Upper lobe of left lung (tissue), 4 donors: ENCODE measurements at regions not wholly inside any gene's neighbourhood (a gene's known extent, or its start where the extent isn't known, plus 50 kb on each side); places are given as distances from the start of the nearest gene placed in this dataset.

Source experiments
- EP300 ChIP-seq, 4 donors: sonication (generic); formaldehyde crosslinking; IDR thresholded peaks; one replicate each; pipeline ENCODE4 v1.5.1; 2017; ENCODE audit warnings: antibody characterized with exemption in 4 of 4, control low read depth in 2 of 4
- POLR2A ChIP-seq, 4 donors: fragments of 450-650 bp; IDR thresholded peaks; one replicate each; pipeline ENCODE4 v1.5.1; 2016 to 2017; ENCODE audit warnings: antibody characterized with exemption in 4 of 4, mild to moderate bottlenecking in 2 of 4
- POLR2AphosphoS5 ChIP-seq, 2 donors: sonication (generic); formaldehyde crosslinking; IDR thresholded peaks; one replicate each; pipeline ENCODE4 v1.5.1; 2017; ENCODE audit warnings: antibody characterized with exemption in 2 of 2
- TF ChIP-seq, protein P1 (sequence below), 6 experiments: fragments of 450-650 bp in 4 of 6; fragments of 200-600 bp in 2 of 6; sonication (generic) in 2 of 6; IDR thresholded peaks; one replicate each; pipeline ENCODE4 v1.5.1; 2016 to 2019; ENCODE audit warnings: antibody characterized with exemption in 6 of 6

DNA sequence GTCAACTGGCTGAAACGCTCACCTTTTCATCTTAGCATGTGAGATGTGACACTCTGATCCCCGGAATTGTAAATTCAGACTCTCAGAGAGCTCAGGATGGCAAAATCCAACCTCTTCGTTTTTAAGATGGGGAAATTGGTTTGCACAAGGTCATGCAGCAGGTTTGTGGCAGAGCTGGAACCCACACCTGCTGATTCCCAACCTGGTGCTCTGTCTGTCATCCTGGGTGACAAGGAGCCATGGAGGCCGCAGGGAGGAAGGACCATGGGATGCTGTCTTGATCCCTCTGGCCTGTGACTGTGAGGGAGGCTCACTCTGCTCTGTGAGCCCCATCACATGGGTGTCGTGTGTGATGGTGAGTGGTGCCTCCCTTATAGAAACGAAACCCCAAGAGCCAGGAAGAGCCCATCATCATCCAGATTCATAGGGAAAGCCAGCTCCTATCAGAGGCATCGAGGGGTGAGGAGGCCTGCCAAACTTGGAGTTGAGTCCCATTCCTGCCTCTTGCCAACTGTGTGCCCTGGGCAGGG lies 87.4 kb upstream of the SYT13 start:
- no peak for TF ChIP-seq POLR2A (IDR thresholded peaks at IDR 0.05)
- TF ChIP-seq, protein P1, sequence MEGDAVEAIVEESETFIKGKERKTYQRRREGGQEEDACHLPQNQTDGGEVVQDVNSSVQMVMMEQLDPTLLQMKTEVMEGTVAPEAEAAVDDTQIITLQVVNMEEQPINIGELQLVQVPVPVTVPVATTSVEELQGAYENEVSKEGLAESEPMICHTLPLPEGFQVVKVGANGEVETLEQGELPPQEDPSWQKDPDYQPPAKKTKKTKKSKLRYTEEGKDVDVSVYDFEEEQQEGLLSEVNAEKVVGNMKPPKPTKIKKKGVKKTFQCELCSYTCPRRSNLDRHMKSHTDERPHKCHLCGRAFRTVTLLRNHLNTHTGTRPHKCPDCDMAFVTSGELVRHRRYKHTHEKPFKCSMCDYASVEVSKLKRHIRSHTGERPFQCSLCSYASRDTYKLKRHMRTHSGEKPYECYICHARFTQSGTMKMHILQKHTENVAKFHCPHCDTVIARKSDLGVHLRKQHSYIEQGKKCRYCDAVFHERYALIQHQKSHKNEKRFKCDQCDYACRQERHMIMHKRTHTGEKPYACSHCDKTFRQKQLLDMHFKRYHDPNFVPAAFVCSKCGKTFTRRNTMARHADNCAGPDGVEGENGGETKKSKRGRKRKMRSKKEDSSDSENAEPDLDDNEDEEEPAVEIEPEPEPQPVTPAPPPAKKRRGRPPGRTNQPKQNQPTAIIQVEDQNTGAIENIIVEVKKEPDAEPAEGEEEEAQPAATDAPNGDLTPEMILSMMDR (IDR thresholded peaks at IDR 0.05), result no peak
- TF ChIP-seq EP300 (IDR thresholded peaks at IDR 0.05), result no peak
- TF ChIP-seq POLR2AphosphoS5 (IDR thresholded peaks at IDR 0.05), result no peak
